Activated CD8-positive, alpha-beta memory T cell treated with anti-CD3 and anti-CD28 coated beads for 24 hours (primary cell): ENCODE measurements at regions not wholly inside any gene's neighbourhood (a gene's known extent, or its start where the extent isn't known, plus 50 kb on each side); places are given as distances from the start of the nearest gene placed in this dataset.
"Not testable (repeated sequence)": the region's sequence is repeated elsewhere in the genome, so short reads cannot be mapped to it uniquely, and the experiment has no call there.

Experiments used
- DNase-seq: peaks from one replicate; pipeline ENCODE4 v3.0.0-alpha.2; 2020

DNA sequence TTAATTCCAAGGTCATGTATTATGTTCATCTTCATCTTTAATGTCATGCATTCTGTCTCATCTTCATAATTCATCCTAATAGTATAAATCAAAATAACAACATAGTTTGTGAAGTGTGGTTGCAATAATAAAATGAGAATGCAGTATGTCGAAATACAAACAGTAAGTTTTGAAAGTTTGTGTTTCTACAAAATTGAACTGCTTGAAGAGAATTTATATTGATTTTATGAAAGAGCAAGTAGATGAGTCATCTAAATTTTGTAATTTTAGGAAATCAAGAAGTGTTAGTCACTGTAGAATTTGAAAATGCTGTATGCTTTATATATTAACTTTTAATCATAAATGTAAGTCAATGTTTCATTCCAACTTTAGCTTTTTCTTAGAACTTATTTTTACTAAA, 190.5 kb upstream of the PPP1R3A start:
- DNase-seq = no peak

DNA sequence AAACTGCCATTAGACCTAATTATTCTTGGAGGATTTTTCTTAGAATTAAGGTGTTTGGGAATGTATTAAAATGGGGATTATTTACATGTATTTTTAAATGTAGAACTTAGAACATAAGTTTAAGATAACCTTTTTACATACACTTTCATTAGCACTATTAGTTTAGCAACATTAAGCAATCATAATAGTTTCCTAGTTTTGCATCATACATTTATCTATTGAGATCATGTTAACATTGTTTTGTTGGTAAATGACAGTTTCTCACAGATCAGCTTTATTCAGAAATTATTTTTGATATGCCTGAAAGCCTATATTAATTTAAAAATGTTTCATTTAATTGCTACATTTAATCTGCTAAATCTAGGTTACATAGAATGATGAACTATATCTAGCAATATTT, 189.7 kb upstream of the PPP1R3A start:
- no peak for DNase-seq

DNA sequence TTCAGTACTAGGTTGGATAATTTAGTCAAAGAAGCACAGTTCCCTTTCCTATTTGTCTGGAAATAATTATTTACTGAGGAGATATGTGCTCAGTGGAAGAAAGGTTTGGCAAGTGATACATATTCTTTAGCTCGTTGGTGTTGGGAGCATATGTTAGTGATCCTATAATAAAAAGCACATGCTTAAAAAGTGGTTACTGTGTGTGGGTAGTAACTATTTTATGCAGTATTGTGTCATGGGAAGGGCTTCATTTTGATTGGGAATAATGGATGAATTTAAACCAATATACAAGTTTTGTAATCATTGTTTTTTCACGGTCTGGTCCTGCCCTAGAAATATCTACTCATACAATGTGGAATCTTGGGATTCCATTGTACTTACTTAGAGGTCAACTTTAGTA, 188.7 kb upstream of the PPP1R3A start:
- no peak for DNase-seq

DNA sequence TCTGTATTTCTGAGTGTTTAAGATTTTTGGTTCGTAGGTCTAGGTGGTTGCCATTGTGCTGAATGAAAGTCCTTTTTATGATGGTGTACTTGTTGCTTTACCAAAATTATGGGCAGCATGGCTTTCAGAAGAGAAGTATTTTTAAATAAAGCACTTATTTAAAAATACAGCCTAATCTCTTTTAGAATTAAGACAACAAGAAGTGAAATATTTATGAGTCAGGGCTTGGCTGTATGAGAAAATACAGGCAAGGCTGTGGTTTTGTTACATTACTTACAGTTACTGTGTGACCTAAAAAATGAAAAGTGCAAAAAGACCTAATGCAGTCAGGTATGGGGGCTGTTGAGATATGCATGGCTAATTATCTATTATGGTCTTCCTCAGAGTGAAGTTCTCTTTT, 185.2 kb upstream of the PPP1R3A start:
- DNase-seq = no peak

DNA sequence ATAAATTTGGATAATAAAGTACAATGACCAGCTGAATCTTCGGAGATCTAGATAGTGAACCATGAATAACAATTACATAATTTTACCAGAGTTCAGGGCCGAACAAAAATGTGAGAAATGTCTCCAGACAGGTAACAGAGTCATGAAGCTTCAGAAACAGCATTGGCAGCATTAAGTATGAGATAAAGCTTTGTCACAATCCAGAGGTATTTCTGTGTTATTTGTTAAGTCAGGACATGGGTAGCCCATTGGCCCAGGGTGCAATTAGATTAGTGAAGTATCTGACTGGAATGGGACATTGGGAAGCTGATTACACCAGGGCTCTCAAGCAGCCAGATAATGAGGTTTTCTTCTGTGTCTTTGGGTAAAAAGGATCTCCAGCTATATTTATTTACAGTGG, 184.2 kb upstream of the PPP1R3A start:
- DNase-seq = no peak

DNA sequence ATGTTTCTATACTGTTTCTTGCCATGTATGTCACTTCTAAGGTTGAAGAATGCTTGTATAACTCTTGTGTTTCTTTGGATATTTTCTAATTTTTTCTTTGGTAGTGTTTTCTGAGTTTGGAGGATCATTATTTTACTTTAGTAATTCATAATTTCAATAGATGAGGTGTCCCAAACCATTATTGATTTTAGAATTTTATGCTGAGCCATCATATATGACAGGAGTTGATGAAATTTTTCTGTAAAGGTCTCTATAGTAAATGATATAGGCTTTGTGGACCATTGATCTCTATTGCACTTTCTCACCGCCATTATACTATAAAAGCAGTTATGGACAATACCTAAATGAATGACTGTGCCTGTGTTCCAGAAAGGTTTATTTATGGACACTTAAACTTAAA, 183.3 kb upstream of the PPP1R3A start:
- no peak for DNase-seq

DNA sequence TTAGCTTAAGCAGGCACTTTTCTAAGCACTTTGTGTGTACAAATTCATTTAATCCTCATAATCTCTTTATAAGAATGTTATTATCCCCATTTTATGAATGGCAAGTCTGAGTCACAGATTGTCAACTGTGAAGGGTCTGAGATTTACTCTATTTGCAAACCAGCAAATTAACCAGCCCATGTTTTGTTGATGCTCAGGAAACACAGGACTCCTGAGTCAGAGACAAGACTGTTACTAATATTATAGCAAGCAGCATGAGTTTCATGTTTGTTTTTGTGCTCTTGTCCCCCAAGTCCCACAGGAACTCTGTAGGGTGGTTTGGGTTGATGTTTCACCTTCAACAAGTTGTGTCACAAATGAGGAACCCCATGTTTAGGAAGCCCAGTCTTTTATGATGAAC, 182.0 kb upstream of the PPP1R3A start:
- DNase-seq = no peak

DNA sequence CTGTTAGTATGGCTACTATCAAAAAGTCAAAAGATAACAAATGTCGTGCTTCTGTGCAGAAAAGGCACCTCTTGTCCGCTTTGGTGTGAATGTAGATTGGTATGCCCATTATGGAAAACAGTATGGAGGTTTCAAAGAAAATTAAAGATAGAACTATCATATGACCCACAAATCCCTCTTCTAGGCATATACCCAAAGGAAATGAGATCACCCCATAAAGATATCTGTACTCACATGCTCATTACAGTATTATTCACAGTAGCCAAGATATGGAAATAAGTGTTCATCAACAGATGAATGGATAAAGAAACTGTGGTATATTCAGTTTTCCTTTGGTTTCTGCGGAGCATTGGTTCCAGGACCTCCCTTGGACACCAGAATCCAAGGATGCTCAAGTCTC, 180.5 kb upstream of the PPP1R3A start:
- DNase-seq = no peak

DNA sequence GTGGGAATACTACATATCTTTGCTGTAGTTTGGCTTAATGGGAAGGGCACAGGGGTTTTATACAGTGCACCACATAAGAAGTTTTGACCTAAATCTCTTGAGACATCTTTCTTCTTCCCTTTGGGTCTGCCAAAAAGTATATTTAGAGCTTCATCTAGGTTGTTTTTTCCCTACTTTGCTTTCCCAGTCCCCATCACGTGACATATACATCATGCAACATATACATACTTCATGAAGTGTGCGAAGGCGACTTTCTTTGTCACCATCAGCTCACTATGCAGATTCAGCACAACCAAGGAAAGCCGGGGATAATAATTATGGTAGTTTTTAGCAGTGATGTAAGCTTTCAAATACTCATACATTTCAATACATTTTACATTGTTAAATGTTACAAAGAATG, 177.1 kb upstream of the PPP1R3A start:
- DNase-seq = no peak

DNA sequence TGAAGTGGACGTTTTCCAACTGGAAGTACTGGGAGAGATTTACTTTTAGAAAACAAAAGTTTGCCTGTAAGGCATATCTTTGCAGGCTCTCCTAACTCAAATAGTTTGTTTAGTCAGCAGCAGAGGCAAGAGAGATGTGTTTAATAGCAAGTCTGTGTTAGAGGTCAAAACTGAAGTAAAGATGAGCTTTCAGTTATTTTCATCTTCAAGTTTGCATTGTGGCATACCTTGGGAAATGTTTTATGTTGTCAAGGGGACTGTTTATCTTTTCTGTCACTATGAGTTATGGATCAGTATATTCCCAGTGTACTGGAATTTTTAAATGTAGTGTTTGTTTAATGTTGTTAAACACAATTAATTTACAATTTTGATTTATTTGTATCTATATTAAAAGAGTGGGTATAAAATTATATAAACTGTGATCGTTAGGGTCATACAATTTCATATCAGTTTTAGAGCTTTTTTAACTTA, 169.7 kb upstream of the PPP1R3A start:
- DNase-seq = no peak

DNA sequence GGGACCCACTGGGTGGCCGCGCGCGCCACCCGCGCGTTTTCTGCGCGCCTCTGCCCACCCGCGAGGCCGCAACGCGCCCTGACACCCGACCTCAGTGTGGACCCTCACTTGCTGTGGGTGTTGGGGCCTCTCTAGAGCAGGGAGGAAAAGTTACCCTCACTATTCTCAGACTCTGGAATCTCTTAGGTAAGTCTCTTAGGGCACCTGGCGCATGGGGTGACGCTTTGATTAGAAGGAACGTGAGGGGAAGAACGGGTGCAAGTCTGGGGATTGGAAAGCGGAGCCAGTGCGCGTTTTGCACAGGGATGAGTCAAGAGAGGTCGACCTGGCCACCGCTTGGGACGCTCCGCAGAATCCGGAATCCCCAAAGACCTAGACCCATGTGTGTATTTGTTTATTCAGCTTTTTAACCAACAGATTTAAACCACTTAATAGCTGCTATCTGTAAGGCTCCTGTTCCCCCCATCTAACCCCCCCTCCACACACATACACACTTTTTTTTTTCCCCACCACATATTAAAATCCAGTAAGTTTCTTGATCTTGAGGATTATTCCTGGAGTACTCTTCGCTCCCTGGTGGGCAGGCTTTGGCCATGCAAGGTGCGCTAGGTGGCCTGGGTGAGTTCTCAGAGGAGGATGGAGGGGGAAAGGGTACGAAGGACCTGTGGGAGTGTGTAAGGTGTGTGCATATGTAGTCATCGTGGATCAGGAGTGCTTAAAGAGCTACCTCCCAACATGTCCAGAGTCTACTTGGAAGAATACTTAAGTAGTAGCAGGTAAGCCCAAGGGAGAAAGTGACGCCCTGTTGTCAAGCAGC, 169.1 kb upstream of the PPP1R3A start:
- no peak for DNase-seq

DNA sequence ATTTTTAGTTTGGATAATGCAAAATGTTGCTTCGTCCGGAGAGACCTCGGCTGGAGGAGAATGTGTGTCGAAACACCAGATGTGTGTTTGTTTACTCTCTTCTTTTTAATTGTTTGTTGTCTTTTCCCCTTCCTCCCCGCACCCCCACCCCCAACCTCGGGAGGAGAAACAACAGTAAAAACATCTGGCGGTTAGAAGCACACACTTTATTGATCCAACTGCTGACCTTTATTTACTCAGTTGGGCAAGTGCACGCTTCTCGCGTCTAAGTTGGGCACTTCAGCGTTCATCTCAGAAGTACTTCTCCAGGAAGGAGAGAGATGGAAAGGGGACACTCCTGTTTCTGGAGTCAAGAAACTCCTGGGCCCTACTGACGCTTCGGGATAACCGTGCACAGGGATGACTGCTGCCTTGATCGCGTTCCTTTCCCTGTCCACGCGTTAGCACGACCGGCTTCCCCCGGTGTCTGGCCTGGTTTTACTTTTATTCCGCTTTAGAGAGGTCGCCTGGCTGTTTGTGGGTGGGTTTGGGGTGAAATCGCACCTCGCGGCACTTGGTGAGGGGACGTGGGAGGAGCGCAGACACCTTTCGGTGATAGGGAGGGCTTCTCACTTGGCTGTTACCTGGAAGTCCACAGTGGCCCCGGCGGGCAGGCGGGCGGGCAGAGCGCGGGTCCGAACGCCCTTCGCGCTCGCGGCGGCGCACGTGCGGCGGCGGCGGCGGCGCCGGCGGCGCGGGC, 168.3 kb upstream of the PPP1R3A start:
- no peak for DNase-seq

DNA sequence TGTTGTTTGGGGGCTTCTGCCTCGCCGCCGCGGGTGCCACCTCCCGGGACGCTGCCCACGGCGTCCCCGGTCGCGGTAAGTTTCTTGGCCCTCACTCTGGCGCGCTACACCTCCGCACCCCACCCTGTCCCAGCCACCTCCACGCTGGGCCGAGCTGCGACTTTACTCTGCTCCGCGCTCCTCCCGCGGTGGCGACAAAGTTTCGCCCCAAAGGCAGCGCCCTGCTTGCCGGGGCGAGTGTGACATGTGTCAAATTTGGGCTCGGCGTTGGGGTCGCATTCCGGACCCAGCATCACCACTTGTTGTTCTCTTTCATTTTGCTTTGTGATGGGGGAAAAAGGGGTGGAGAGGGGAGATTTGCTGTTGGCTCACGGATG, 167.7 kb upstream of the PPP1R3A start:
- DNase-seq = no peak

DNA sequence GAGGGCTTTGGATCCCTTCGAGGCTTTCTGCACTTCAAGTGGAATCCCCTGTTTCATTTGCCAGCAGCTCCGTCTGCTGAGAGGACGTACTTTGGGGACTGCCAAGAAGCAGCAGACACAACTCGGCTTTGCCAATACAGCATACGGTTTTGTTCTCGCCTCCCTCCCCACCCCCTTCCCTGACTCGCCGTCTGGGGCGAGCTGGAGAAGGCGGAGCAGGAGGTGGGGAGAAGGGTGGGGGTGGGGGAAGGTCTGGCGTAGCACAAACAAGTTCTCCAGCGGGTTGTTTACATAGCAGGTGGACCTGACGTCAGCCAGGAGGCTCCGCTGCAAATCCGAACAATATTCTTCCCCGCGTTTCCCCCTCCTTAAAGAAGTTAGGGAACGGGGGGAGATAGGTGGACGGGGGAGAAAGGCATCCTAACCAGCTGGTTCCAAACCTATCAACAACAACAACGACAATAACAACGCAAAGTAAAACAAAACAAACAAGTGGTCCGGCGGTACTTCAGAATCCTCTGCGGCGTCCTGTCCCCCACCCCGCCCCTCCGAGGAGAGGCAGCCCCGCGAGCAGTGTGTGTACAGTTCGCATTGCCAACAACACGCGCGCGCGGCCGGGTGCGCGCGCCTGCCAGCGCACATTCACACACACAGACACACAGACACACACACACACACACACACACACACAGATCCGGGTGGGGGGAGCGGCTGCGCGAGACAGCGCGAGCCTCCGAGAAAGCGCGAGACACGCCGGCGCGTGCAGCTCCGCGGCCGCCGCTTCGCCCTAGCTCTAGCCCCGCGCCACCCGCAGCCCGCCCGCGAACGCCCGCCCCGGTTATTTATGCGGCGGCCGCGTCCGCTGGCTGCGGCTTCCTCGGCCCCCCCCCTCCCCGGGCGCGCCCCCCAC, 167.0 kb upstream of the PPP1R3A start:
- peak; percentile 66 for DNase-seq

DNA sequence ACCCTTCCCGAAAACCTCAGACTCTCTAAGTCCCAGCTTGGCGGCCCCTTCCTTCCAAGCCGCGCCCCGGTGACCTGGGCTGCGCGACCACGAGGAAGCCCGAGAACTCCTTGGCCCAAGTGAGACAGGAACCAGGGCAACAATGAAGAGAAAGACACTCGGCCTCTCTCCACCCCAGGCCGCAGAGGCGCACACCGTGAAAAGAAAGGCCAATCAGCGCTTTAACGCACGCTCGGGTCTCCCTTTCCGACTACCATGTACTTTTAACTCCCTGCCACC, 166.4 kb upstream of the PPP1R3A start:
- DNase-seq = no peak

DNA sequence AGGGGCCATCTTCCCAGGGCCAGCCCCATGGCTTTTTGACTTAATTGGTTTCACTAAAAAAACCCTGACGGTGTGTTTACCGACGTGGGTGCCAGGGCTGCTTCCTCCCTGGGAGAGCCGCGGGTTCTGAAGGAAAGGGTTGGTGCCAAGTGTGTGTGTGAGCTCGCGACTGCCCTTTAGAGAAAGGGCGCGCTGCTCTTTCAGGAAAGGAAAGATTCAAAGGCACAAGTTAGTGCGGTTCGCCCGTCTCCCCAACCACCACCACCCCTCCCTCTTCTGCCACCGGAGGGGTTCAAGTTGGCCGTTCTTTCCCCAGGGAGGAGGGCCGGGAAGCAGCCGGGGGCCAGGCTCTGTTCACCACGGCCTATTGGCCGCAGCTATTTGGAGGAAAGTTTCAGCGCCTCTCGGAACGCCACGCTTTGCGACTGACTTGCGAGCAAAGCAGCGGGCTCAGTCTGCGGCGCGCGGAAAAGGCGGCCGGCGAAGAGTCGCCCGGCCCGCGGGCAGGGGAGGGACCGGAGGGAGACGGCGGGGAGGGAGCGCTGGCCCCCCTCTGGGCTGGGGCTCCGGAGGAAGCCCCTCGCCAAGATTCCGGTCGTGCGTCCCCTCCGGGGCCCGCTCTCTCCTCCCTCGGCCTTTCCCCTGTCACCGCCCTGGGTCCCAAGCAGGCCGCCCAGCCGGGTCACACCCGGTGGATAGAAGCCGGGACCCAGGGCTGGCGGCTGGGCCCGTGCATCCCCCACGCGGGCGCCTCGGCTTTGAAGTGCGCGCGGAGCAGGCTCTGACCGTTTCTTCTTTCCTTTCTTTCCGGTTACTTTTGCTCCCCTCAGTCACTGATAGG, 165.9 kb upstream of the PPP1R3A start:
- no peak for DNase-seq

DNA sequence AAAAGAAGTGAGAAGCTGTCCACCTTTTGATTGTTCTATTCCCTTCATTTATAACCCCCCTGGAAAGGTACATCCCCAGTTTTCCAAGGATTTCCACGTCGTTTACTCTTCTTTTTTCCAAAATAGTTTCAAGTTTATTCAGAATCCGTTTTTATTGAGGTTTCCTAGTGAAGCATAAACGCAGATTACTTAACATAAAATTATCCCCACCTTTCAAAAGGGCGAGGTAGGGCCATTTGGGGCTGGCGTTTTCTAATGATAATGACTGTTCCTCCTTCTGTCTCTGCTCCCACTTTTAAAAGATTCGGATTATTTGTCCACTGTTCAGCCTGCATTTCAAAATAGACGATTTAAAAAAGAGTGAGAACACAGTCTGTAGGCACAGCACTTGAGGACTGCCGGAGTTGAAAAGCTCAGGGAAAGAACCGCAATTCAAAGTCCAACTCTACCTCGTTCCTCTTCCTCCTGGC, 165.2 kb upstream of the PPP1R3A start:
- no peak for DNase-seq

DNA sequence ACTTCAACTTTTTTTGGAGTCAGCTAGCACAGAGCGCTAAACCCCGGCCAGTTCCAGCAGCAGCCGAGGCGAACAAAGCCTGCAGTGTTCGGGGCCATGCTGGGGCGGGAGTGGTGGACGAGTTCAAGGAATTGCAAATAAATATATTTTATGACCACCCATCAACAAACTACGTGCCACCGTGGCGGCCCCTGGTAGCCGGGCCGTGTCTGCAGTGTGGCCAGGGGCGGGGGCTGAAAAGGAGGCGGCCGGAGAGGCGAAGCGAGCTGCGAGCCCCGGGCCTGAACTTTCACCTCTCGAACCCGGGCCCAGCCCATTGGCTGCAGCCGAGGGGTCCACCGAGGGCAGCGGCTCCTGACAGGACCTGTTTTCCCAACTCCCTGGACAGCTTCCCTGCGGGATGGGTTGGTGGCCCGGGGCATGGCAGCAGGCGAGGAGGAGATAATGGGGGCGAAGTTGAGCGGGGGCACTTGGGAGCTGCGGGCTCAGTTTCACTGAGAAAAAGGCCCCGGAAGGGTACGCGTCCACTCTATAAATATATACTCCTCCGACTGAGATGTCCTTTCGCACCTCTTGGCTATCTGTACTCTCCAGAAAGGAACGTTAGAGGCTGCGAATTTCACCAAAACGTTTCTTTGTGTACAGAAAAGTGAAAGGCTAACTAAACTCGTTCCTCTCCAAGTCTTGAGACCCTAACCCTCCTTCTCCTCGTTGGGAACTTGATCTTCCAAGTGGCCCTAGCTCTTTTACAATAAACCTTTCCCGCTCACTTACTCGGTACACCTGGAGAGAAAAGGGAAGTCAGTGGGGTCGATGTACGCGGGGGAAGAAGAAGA, 164.6 kb upstream of the PPP1R3A start:
- DNase-seq = no peak

DNA sequence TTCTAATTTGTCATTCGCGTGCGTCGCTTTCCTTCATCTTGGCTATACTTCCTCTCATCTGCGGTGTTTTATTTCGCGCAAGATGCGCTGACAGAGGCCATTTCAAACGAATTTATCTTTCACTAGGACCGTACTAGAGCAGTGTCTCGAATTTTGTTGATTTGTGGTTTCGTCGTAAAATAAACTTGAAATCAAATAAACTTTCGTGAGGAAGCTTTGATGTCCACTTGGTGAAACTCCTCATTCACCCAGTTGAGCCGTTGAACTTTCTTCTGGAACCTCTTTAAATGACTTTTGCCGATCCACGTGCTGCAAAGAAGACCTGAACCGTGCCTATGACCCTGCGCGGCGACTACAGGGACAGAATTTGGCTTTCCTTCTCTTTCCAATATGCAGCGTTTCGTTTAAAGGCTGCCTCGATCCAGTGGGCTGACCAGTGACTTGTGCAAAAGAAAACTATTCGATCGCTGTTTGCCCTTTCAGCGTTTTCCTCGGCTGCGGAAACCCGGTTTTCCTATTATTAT, 163.9 kb upstream of the PPP1R3A start:
- no peak for DNase-seq

DNA sequence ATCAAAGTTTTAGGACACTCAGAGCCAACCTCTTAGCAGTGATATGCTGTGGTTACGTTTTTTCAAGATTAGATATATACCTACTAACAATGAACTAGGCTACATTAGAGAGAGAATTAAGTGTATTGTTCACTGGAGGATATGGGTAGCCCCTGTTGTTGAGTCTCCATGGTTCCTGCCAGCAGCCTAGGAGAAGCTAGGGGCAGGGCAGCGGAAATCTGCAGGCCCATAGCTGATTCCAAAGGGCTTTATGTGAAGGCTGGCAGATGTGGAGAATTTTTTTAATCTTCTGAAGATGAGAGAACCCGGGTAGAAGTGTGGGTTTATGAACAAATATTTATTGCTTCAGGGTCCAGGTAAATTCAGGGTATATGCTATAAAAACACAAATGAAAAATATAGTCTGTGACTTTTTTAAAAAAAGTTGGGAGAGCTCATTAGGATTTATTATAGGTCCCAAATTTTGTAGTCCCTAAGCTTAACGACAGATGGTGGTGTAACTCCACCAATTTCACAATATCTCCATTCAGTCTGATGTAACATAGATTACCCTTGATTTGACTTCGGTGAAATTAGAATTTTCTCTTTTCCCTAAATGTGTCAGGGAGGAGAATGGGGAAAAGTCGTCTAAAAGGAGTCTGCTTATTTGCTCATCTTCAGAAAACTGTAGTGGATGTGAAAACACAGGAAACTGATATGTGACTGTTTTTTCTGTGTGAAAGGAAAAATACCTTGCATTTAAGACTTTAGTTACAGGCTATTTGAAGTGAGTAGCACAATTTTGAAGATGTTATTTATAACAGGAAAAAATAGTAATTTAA, 163.0 kb upstream of the PPP1R3A start:
- no peak for DNase-seq

DNA sequence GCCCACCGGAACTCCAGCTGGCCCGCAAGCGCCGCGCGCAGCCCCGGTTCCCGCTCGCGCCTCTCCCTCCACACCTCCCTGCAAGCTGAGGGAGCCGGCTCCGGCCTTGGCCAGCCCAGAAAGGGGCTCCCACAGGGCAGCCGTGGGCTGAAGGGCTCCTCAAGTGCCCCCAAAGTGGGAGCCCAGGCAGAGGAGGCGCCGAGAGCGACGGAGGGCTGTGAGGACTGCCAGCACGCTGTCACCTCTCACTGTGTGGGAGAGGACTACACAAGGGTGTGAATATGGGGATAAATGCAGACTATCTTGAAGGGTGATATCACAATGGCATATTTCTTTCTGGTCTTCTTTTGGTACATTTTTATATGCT, 158.3 kb upstream of the PPP1R3A start:
- DNase-seq = not testable (repeated sequence)
